ENCODE measurements at regions not wholly inside any gene's neighbourhood (a gene's known extent, or its start where the extent isn't known, plus 50 kb on each side); places are given as distances from the start of the nearest gene placed in this dataset.

DNA sequence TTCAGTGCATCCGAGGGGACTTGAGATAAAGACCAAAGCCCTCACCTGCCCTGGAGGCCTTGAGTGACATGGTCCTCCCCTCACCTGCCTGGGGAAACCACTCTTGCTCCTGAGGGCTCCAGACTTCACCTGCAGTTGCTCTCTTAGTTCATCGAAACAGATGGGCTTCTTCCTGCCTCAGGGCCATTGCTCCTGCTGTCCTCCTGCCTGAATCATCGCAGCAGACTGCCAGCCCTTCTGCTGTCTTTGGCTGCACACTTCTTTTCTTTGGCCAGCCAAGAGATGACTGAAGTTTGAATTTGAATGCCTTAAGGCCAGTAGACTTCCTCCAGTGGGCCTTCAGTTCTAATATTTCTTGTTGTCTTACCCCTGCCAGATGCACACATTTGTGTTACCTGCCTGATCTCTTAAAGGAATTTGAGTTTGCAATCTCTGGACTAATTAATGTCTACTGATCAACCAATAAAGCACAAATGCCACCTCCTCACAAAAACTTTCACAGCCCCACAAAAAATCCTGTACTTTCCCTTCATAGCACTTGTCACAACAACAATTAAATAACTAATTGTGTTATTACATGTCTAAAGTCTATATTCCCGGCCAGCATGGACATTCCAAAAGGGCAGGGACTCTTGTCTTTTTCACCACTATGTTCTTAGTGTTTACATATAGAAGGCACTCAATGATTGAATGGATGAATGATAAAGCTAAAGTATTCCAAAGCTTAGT, 56.7 kb upstream of the SGK1 start:
- Histone ChIP-seq H3K36me3 (no peaks in the 10 kb centered on the region), H3K27ac (no peak overlapping the region), H3K4me3 (no peak overlapping the region), H3K27me3 (replicated peaks; ENCODE audit: insufficient read depth) (no peaks in the 10 kb centered on the region), H3K4me1 (replicated peaks) (peaks cover 5% of the 10 kb centered on the region), H3K9me3 (no peaks in the 10 kb centered on the region)
- intact Hi-C loops (cut with DNase I): no loop called here
- 79% methylated on average over 4 of the region's 4 CpGs for WGBS
- TF ChIP-seq, protein P1, sequence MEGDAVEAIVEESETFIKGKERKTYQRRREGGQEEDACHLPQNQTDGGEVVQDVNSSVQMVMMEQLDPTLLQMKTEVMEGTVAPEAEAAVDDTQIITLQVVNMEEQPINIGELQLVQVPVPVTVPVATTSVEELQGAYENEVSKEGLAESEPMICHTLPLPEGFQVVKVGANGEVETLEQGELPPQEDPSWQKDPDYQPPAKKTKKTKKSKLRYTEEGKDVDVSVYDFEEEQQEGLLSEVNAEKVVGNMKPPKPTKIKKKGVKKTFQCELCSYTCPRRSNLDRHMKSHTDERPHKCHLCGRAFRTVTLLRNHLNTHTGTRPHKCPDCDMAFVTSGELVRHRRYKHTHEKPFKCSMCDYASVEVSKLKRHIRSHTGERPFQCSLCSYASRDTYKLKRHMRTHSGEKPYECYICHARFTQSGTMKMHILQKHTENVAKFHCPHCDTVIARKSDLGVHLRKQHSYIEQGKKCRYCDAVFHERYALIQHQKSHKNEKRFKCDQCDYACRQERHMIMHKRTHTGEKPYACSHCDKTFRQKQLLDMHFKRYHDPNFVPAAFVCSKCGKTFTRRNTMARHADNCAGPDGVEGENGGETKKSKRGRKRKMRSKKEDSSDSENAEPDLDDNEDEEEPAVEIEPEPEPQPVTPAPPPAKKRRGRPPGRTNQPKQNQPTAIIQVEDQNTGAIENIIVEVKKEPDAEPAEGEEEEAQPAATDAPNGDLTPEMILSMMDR (IDR thresholded peaks at IDR 0.05): no peak
- no peak for TF ChIP-seq POLR2AphosphoS5 (IDR thresholded peaks at IDR 0.05)
- no peak for TF ChIP-seq POLR2A (IDR thresholded peaks at IDR 0.05)
- DNase-seq (ENCODE audit: low spot score): no peak

DNA sequence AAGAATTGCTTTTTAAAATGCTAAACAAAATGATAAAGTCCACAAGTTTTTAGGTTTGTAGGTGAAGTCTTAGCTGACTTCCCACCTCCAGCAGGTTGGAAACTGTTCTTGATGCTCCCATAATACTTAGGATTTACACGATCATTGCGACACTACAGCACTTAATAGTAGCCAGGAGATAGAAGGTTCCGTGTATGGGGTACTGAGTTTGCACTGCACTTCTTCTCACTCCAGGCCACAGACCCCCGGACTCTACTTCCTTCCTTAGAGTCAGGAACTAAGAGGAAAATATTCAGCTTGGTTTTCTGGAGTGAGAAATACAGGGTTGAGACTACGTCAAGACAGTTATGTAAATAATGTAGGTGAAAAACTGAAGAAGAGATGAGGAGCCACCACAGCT, 56.1 kb upstream of the SGK1 start:
- Histone ChIP-seq H3K4me3 (no peak overlapping the region), H3K9me3 (no peaks in the 10 kb centered on the region), H3K36me3 (no peaks in the 10 kb centered on the region), H3K27me3 (replicated peaks; ENCODE audit: insufficient read depth) (no peaks in the 10 kb centered on the region), H3K4me1 (replicated peaks) (no peaks in the 10 kb centered on the region), H3K27ac (no peak overlapping the region)
- TF ChIP-seq, protein P1 (IDR thresholded peaks at IDR 0.05): no peak
- TF ChIP-seq POLR2A (IDR thresholded peaks at IDR 0.05): no peak
- no peak for TF ChIP-seq POLR2AphosphoS5 (IDR thresholded peaks at IDR 0.05)
- intact Hi-C loops (cut with DNase I): no loop called here
- 95% methylated on average over 5 of the region's 5 CpGs for WGBS
- no peak for DNase-seq (ENCODE audit: low spot score)

DNA sequence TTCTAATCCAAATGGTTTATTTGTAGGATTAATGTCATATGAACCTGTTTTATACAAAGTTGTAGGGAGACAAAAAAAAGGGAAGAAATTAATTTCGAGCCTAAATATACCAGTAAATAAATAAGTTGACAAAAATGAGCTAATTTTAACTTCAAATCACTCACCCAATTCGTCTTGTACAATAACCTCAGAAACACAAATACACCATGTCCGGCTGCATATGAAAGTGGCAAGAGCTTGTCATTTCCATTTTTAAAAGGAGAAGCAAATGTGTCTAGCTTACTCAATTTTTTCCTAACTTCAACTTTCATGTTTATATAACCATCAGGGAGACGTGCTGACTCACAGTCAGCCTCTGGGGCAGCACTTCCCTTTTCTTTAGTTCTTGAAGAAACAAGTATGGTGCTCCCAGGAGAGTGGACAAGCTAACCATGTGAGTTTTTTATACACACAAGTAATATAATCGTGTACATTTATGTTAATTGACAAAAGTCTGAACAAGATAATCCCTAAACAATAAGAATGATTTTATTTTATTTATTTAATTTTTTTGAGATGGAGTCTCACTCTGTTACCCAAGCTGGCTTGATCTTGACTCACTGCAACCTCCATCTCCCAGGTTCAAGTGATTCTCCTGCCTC, 55.5 kb upstream of the SGK1 start:
- H3K27me3 ChIP-seq (replicated peaks; ENCODE audit: insufficient read depth): no peaks in the 10 kb centered on the region
- H3K9me3 ChIP-seq: no peaks in the 10 kb centered on the region
- H3K4me1 ChIP-seq (replicated peaks): no peaks in the 10 kb centered on the region
- peak overlapping the region in 1 of 2 donors; percentile 3 for H3K27ac ChIP-seq
- intact Hi-C loops (cut with DNase I): no loop called here
- WGBS: 61% methylated on average over 5 of the region's 5 CpGs
- H3K4me3 ChIP-seq: no peak overlapping the region
- H3K36me3 ChIP-seq: no peaks in the 10 kb centered on the region
- DNase-seq (ENCODE audit: low spot score): no peak
- TF ChIP-seq POLR2A (IDR thresholded peaks at IDR 0.05): no peak
- TF ChIP-seq POLR2AphosphoS5 (IDR thresholded peaks at IDR 0.05): no peak
- TF ChIP-seq, protein P1 (IDR thresholded peaks at IDR 0.05): no peak

DNA sequence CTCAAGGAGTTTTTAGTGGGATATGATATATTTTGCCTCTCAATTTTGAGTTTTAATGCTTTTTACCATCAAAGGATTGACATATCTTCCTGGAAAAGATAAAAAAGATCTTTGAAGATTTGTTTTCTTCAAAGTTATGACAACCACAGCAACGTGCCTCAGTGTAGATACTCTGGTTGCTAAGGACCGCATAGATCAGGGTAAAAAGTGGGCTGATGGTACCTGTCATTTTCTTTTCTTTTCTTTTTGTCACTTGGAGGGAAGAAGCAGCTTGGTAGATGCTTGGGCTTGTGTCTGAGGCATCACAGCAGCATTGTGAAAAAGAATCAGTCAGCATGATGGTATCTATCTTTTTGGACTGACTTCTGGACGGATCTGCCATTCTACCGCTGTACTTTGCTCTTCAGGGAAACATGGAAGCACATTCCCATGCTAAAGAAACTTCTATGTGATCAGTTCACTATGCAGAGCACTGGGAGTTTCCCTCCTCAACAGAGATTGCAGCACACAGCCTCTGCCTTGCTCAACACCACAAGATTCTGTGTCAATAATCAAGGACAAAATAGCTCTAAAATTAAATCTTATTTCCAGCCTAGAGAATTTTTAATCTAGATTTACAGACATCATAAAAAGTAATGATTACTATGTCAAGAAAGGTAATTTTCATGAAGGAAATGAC, 54.8 kb upstream of the SGK1 start:
- peak; percentile 44 for DNase-seq (ENCODE audit: low spot score)
- Histone ChIP-seq H3K4me3 (no peak overlapping the region), H3K4me1 (replicated peaks) (no peaks in the 10 kb centered on the region), H3K27me3 (replicated peaks; ENCODE audit: insufficient read depth) (no peaks in the 10 kb centered on the region), H3K9me3 (no peaks in the 10 kb centered on the region), H3K36me3 (no peaks in the 10 kb centered on the region), H3K27ac (no peak overlapping the region)
- TF ChIP-seq, protein P1 (IDR thresholded peaks at IDR 0.05): no peak
- TF ChIP-seq POLR2AphosphoS5 (IDR thresholded peaks at IDR 0.05): peak; percentile 52
- whole genome bisulfite sequencing: 72% methylated on average over 4 of the region's 4 CpGs
- intact Hi-C loops (cut with DNase I): no loop called here

Measured in prostate gland (tissue), 2 donors.